ENCODE measurements at regions not wholly inside any gene's neighbourhood (a gene's known extent, or its start where the extent isn't known, plus 50 kb on each side); places are given as distances from the start of the nearest gene placed in this dataset.

DNA sequence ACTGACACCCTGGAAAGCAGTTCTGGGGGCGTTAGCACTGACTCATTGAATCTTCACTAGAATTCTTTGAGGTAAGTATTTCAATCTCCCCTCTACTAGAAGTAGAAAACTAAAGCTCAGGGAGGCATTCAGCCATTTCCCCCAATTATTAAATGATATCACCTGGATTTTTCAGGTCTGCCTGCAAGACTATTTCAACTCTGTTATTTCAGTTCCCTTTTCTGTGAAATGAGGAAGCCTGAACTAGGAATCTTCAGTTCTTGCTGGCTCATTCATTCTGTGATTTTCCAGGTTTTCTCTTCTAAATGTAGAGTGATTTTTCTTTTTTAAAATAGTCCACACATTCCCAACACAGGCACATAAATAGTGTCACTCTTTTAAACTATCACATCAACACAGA lies 337.0 kb upstream of the NR5A2 start:
- no peaks in the 10 kb centered on the region for H3K9me3 ChIP-seq
- TF ChIP-seq, protein P1, sequence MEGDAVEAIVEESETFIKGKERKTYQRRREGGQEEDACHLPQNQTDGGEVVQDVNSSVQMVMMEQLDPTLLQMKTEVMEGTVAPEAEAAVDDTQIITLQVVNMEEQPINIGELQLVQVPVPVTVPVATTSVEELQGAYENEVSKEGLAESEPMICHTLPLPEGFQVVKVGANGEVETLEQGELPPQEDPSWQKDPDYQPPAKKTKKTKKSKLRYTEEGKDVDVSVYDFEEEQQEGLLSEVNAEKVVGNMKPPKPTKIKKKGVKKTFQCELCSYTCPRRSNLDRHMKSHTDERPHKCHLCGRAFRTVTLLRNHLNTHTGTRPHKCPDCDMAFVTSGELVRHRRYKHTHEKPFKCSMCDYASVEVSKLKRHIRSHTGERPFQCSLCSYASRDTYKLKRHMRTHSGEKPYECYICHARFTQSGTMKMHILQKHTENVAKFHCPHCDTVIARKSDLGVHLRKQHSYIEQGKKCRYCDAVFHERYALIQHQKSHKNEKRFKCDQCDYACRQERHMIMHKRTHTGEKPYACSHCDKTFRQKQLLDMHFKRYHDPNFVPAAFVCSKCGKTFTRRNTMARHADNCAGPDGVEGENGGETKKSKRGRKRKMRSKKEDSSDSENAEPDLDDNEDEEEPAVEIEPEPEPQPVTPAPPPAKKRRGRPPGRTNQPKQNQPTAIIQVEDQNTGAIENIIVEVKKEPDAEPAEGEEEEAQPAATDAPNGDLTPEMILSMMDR (IDR thresholded peaks at IDR 0.05), result no peak
- TF ChIP-seq POLR2AphosphoS5 (IDR thresholded peaks at IDR 0.05), result no peak
- TF ChIP-seq POLR2A (IDR thresholded peaks at IDR 0.05), result no peak
- no peak for TF ChIP-seq EP300 (IDR thresholded peaks at IDR 0.05)
- 45% methylated on average over 1 of the region's 1 CpG for WGBS

DNA sequence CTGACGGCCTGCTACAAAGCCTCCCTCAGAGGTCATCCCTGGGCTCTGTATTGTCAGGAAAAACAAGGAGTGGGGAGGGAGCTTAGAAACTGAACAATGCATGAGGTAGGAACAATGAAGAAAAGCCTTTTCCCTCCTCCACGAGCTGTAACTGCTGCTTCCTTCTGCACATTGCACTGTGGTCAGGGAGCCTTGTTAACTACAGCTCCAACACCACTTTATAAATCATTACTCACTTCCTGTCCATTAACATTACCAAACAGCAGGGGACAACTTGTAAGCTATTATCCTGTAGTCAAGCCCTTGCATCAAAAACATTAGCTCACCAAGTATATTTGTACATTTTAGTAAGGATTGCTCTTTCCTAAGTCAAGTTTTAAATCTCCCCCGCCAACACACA lies 336.0 kb upstream of the NR5A2 start:
- Histone ChIP-seq H3K4me1 (no peaks in the 10 kb centered on the region), H3K4me3 (no peak overlapping the region), H3K36me3 (no peaks in the 10 kb centered on the region), H3K27ac (no peak overlapping the region), H3K27me3 (peaks cover 2% of the 10 kb centered on the region), H3K9me3 (no peaks in the 10 kb centered on the region)
- no peak for TF ChIP-seq EP300 (IDR thresholded peaks at IDR 0.05)
- no peak for TF ChIP-seq POLR2A (IDR thresholded peaks at IDR 0.05)
- TF ChIP-seq, protein P1 (IDR thresholded peaks at IDR 0.05), result no peak
- no peak for TF ChIP-seq POLR2AphosphoS5 (IDR thresholded peaks at IDR 0.05)
- 67% methylated on average over 3 of the region's 3 CpGs for WGBS
- DNase-seq (ENCODE audit: low spot score in 2 of 2), result no peak

More for the DNA sequence above, 337.0 kb upstream of the NR5A2 start:
- H3K4me1 ChIP-seq, result no peaks in the 10 kb centered on the region
- no peak overlapping the region for H3K4me3 ChIP-seq
- H3K36me3 ChIP-seq, result no peaks in the 10 kb centered on the region
- H3K27ac ChIP-seq, result no peak overlapping the region
- peaks cover 2% of the 10 kb centered on the region for H3K27me3 ChIP-seq
- no peak for DNase-seq (ENCODE audit: low spot score in 2 of 2)

DNA sequence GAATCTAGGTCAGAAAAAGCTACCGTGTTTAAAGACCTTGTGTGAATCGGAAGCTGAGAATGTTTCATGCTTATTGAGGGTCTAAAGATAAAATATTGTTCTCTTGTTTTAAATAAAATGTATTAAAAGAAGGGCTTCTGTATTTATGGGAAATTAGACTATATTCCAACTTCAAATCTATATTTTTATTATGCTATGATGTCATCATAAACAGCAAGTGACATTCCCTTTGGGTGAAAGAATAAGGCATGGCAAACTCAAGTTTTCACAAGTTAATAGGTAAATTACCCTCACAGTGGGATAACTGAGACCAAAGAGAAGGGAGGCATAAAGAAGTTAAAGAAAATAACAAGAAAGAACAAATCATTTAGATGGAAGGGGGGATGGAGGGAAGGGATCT lies 333.8 kb upstream of the NR5A2 start:
- H3K27me3 ChIP-seq, result peaks cover 2% of the 10 kb centered on the region
- no peaks in the 10 kb centered on the region for H3K9me3 ChIP-seq
- 96% methylated on average over 2 of the region's 2 CpGs for WGBS
- no peak overlapping the region for H3K27ac ChIP-seq
- no peaks in the 10 kb centered on the region for H3K4me1 ChIP-seq
- H3K36me3 ChIP-seq, result no peaks in the 10 kb centered on the region
- DNase-seq (ENCODE audit: low spot score in 2 of 2), result no peak
- TF ChIP-seq, protein P1 (IDR thresholded peaks at IDR 0.05), result no peak
- TF ChIP-seq POLR2A (IDR thresholded peaks at IDR 0.05) (no peak), EP300 (IDR thresholded peaks at IDR 0.05) (no peak), POLR2AphosphoS5 (IDR thresholded peaks at IDR 0.05) (no peak)
- no peak overlapping the region for H3K4me3 ChIP-seq

DNA sequence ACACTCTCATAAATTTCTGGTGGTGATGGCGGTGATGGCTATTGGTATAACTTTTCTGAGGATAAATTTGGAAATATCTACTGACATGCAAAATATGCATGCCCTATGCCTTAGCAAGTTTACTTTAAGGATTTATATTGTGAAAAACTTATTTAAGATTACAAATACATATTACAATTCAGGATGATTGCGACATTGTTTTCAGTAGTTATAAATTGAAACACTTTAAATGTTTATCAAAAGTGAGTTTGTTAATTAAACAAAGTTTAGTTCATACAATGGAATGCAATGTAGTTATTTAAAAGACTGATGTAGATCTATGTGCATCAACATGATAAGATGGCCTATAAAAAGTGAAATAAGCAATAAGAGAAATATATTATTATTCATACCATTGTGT lies 331.3 kb upstream of the NR5A2 start:
- H3K36me3 ChIP-seq, result no peaks in the 10 kb centered on the region
- WGBS, result 91% methylated on average over 2 of the region's 2 CpGs
- DNase-seq (ENCODE audit: low spot score in 2 of 2), result no peak
- H3K27ac ChIP-seq, result no peak overlapping the region
- H3K4me3 ChIP-seq, result no peak overlapping the region
- TF ChIP-seq EP300 (IDR thresholded peaks at IDR 0.05) (no peak), POLR2A (IDR thresholded peaks at IDR 0.05) (no peak), POLR2AphosphoS5 (IDR thresholded peaks at IDR 0.05) (no peak)
- TF ChIP-seq, protein P1 (IDR thresholded peaks at IDR 0.05), result no peak
- H3K9me3 ChIP-seq, result no peaks in the 10 kb centered on the region
- H3K27me3 ChIP-seq, result peaks cover 2% of the 10 kb centered on the region
- no peaks in the 10 kb centered on the region for H3K4me1 ChIP-seq

DNA sequence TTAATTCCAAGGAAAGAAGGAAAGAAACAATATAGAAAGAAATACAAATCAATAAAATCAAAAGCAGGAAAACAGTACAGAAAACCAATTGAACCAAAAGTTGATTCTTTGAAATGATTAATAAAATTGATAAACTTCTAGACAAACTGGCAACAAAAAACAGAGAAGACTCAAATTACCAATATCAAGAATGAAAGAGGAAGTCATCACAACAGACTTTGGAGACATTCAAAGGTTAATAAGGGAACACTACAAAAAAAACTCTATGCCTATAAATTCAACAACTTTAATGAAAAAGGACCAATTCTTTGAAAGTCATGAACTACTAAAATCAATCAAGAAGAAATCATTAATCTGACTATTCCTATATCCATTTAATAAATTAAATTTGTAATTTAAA lies 329.3 kb upstream of the NR5A2 start:
- no peaks in the 10 kb centered on the region for H3K4me1 ChIP-seq
- no peak for TF ChIP-seq POLR2AphosphoS5 (IDR thresholded peaks at IDR 0.05)
- TF ChIP-seq EP300 (IDR thresholded peaks at IDR 0.05), result no peak
- no peak for TF ChIP-seq POLR2A (IDR thresholded peaks at IDR 0.05)
- TF ChIP-seq, protein P1 (IDR thresholded peaks at IDR 0.05), result no peak

More for the DNA sequence above, 329.3 kb upstream of the NR5A2 start:
- Histone ChIP-seq H3K27ac (no peak overlapping the region), H3K36me3 (no peaks in the 10 kb centered on the region), H3K4me3 (no peak overlapping the region), H3K27me3 (peaks cover 2% of the 10 kb centered on the region), H3K9me3 (no peaks in the 10 kb centered on the region)
- DNase-seq (ENCODE audit: low spot score in 2 of 2), result no peak

Measured in suprapubic skin (tissue), 4 donors.